MCF 10A (cell line): ENCODE measurements at regions not wholly inside any gene's neighbourhood (a gene's known extent, or its start where the extent isn't known, plus 50 kb on each side); places are given as distances from the start of the nearest gene placed in this dataset.
"Not testable (repeated sequence)": the region's sequence is repeated elsewhere in the genome, so short reads cannot be mapped to it uniquely, and the experiment has no call there.

Experiments used
- BruUV-seq: library from RNA; stranded (reverse); fragments of 400-500 nt; replicated peaks from 2 replicates; lab custom pipeline; 2021; lab: Mats Ljungman, UMichigan
- CTCF ChIA-PET: fragments of 300-600 bp; sonication (Branson Sonifier 250); formaldehyde crosslinking; extraction: SDS; loops from one replicate; lab custom pipeline; 2021; ENCODE audit warnings: antibody characterized with exemption, inconsistent platforms; lab: Yijun Ruan, JAX
- POLR2A ChIA-PET: fragments of 300-600, 350-650 bp; sonication (Branson Sonifier 250); formaldehyde crosslinking; extraction: SDS; loops from one replicate; lab custom pipeline; 2020; ENCODE audit warnings: antibody characterized with exemption, inconsistent platforms; lab: Yijun Ruan, JAX
- DNase-seq: peaks from one replicate; pipeline ENCODE4 v3.0.0-alpha.2; 2018; ENCODE audit not compliant: unreplicated experiment
- H3K27ac Mint-ChIP-seq: one replicate; pipeline ENCODE4 v1.8.0; 2022; ENCODE audit warnings: mild to moderate bottlenecking, low read depth, mixed read lengths; ENCODE audit not compliant: unreplicated experiment
- H3K27me3 Mint-ChIP-seq: one replicate; pipeline ENCODE4 v1.8.0; 2022; ENCODE audit warnings: mixed read lengths; ENCODE audit not compliant: insufficient read depth, unreplicated experiment
- H3K36me3 Mint-ChIP-seq: one replicate; pipeline ENCODE4 v1.8.0; 2022; ENCODE audit warnings: mild to moderate bottlenecking, moderate library complexity, mixed read lengths; ENCODE audit not compliant: insufficient read depth, unreplicated experiment
- H3K4me1 Mint-ChIP-seq: one replicate; pipeline ENCODE4 v1.8.0; 2022; ENCODE audit warnings: mixed read lengths; ENCODE audit not compliant: insufficient read depth, unreplicated experiment
- H3K4me3 Mint-ChIP-seq: one replicate; pipeline ENCODE4 v1.8.0; 2022; ENCODE audit warnings: mild to moderate bottlenecking, moderate library complexity, mixed read lengths; ENCODE audit not compliant: unreplicated experiment
- H3K9me3 Mint-ChIP-seq: one replicate; pipeline ENCODE4 v1.8.0; 2022; ENCODE audit warnings: mixed read lengths; ENCODE audit not compliant: unreplicated experiment
- intact Hi-C: fragments of 100-400 bp; cut with micrococcal nuclease; formaldehyde crosslinking; loops from 2 replicates; pipeline ENCODE4 v1.14.1; 2022
- TF ChIP-seq, protein P1 (sequence below): fragments of 200-600 bp; IDR thresholded peaks from one replicate; pipeline ENCODE4 v1.8.0; 2022; ENCODE audit warnings: antibody characterized with exemption, mild to moderate bottlenecking; ENCODE audit not compliant: unreplicated experiment

DNA sequence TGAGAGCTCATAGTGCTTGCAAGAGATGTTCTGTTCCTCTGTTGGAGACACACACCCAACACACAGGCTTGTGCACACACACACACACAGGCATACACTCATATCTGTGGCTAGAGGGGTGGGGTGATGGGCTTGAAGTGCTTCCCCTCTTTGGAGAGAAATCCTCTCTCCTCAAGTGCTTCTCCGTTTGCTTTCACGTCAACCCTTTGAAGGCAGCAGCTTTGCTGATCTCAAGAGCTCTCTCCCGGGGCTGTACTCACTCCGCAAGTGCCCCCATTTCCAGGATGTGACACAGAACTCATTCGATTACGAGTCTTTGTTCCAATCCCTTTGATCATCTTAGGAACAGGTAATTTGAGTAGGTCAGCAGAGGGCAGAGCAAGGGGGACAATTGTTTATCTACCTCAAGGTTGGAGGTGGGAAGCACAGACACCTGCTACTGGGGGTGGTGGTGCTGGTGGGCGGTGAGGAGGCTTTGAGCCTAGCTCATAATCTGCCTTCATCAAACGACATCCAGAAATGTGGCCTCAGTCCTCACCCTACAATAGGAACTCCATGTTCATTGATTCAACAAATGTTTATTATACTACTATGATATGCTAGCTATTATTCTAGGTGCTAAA lies 529.8 kb upstream of the CADM1 start:
- Mint-ChIP-seq H3K27ac (no peak overlapping the region), H3K9me3 (peaks cover 38% of the 10 kb centered on the region), H3K4me3 (no peak overlapping the region), H3K27me3 (no peaks in the 10 kb centered on the region), H3K4me1 (no peaks in the 10 kb centered on the region), H3K36me3 (no peaks in the 10 kb centered on the region)
- TF ChIP-seq, protein P1, sequence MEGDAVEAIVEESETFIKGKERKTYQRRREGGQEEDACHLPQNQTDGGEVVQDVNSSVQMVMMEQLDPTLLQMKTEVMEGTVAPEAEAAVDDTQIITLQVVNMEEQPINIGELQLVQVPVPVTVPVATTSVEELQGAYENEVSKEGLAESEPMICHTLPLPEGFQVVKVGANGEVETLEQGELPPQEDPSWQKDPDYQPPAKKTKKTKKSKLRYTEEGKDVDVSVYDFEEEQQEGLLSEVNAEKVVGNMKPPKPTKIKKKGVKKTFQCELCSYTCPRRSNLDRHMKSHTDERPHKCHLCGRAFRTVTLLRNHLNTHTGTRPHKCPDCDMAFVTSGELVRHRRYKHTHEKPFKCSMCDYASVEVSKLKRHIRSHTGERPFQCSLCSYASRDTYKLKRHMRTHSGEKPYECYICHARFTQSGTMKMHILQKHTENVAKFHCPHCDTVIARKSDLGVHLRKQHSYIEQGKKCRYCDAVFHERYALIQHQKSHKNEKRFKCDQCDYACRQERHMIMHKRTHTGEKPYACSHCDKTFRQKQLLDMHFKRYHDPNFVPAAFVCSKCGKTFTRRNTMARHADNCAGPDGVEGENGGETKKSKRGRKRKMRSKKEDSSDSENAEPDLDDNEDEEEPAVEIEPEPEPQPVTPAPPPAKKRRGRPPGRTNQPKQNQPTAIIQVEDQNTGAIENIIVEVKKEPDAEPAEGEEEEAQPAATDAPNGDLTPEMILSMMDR: no peak
- ChIA-PET POLR2A (no interaction called here), CTCF (no interaction called here)
- intact Hi-C loops: no loop called here
- DNase-seq: no peak
- no TSS peak for BruUV-seq

DNA sequence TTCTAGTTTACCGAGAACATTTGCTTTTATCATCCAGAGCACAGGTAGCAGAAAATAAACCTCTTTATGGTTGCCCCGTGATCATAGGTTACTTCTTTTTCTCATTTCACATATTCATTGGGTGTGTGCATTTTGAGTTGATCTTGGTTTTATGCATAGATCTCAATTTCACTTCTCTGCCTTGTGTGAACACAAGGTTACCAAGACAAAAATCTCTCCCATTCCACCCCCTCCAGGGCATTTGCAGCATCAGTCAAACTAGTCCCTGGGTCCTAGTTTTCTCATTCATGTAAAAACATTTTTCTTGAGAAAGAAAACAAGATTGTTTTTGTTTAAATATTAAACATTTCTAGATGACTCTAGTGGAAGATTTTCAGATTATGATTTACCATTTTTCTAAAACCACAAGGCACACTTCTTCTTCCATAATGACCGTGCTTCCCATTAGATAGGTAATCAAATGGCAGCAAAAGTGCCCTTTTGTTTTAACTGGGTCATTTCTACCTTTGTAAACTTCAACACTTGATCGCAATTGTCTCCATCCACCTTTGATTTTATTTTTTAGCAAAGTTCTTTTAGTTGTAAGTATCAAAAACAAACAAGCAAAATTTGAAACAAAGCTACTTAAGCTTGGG lies 526.6 kb upstream of the CADM1 start:
- ChIA-PET CTCF (no interaction called here), POLR2A (no interaction called here)
- H3K9me3 Mint-ChIP-seq: peaks cover 47% of the 10 kb centered on the region
- H3K4me1 Mint-ChIP-seq: no peaks in the 10 kb centered on the region
- TF ChIP-seq, protein P1: no peak
- no peak for DNase-seq
- BruUV-seq: no TSS peak
- intact Hi-C loops: no loop called here
- H3K4me3 Mint-ChIP-seq: no peak overlapping the region
- H3K36me3 Mint-ChIP-seq: no peaks in the 10 kb centered on the region
- H3K27ac Mint-ChIP-seq: no peak overlapping the region
- H3K27me3 Mint-ChIP-seq: no peaks in the 10 kb centered on the region

- CTCF ChIA-PET, H3K4me3 Mint-ChIP-seq, BruUV-seq, intact Hi-C loops, H3K36me3 Mint-ChIP-seq, H3K27ac Mint-ChIP-seq, POLR2A ChIA-PET, H3K4me1 Mint-ChIP-seq, DNase-seq, H3K27me3 Mint-ChIP-seq: not testable (repeated sequence)
- H3K9me3 Mint-ChIP-seq: peaks cover 56% of the 10 kb centered on the region
Measured at GRCh38 chr11:116028506-116028905, 524.3 kb upstream of the CADM1 start.

DNA sequence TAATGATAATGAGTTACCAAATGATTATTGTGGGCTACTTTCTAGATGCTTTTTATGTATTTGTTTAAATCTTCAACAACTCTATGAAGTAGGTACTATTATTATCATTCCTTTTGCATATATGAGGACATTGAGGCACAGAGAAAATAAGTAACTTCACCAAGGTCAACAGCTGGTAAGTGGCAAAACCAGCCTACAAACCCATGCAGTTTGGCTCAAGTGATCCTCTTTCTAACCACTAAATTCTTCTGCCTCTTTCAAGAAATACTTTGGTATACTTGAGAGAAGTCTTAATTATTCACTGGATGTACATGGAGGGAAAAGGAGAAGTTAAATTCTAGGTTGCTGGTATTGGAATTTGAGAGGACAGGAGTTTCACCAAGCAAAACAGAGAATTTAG lies 495.2 kb upstream of the CADM1 start:
- POLR2A ChIA-PET: interaction anchor here (0.6 kb wide), 1 partner anchor 201 kb away, joined by 4 read pairs; no protein-coding TSS in a partner anchor
- Mint-ChIP-seq H3K27me3 (no peaks in the 10 kb centered on the region), H3K9me3 (peaks cover 58% of the 10 kb centered on the region), H3K4me1 (no peaks in the 10 kb centered on the region), H3K27ac (no peak overlapping the region), H3K36me3 (no peaks in the 10 kb centered on the region), H3K4me3 (no peak overlapping the region)
- DNase-seq: no peak
- no TSS peak for BruUV-seq
- CTCF ChIA-PET: no interaction called here
- intact Hi-C loops: no loop called here
- TF ChIP-seq, protein P1: no peak
